ENCODE measurements at regions not wholly inside any gene's neighbourhood (a gene's known extent, or its start where the extent isn't known, plus 50 kb on each side); places are given as distances from the start of the nearest gene placed in this dataset.

DNA sequence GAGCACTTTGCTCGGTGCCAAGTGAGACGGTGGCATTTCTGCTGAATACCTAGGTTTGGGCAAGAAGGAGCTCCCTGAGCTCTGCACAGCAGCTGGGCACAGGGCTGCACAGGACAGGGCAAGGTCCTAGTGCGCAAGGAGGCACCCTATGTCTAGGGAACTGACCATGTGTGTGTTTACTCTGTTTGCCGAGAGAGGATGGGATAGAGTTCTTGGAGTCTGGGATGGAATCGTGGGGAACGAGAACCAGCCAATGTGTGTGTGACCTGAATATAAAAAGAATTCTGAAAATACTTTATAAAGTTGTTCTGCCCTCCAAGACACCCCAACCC lies 179.5 kb upstream of the NECTIN1 start:
- DNase-seq (ENCODE audit: extremely low spot score), result no peak
- TF ChIP-seq EP300 (IDR thresholded peaks at IDR 0.05) (no peak), POLR2AphosphoS5 (IDR thresholded peaks at IDR 0.05) (no peak), POLR2A (IDR thresholded peaks at IDR 0.05; ENCODE audit: low read depth) (no peak)
- TF ChIP-seq, protein P1, sequence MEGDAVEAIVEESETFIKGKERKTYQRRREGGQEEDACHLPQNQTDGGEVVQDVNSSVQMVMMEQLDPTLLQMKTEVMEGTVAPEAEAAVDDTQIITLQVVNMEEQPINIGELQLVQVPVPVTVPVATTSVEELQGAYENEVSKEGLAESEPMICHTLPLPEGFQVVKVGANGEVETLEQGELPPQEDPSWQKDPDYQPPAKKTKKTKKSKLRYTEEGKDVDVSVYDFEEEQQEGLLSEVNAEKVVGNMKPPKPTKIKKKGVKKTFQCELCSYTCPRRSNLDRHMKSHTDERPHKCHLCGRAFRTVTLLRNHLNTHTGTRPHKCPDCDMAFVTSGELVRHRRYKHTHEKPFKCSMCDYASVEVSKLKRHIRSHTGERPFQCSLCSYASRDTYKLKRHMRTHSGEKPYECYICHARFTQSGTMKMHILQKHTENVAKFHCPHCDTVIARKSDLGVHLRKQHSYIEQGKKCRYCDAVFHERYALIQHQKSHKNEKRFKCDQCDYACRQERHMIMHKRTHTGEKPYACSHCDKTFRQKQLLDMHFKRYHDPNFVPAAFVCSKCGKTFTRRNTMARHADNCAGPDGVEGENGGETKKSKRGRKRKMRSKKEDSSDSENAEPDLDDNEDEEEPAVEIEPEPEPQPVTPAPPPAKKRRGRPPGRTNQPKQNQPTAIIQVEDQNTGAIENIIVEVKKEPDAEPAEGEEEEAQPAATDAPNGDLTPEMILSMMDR (IDR thresholded peaks at IDR 0.05), result no peak
- no peaks in the 10 kb centered on the region for H3K4me1 ChIP-seq
- 55% methylated on average over 4 of the region's 6 CpGs for WGBS
- intact Hi-C loops (cut with DNase I), result no loop called here
- H3K9me3 ChIP-seq, result no peaks in the 10 kb centered on the region
- no peak overlapping the region for H3K27ac ChIP-seq (replicated peaks in 1 of 4)
- peaks cover 0 to 65% (median 0%) of the 10 kb centered on the region in 4 donors for H3K27me3 ChIP-seq
- H3K4me3 ChIP-seq, result no peak overlapping the region
- H3K36me3 ChIP-seq, result no peaks in the 10 kb centered on the region

DNA sequence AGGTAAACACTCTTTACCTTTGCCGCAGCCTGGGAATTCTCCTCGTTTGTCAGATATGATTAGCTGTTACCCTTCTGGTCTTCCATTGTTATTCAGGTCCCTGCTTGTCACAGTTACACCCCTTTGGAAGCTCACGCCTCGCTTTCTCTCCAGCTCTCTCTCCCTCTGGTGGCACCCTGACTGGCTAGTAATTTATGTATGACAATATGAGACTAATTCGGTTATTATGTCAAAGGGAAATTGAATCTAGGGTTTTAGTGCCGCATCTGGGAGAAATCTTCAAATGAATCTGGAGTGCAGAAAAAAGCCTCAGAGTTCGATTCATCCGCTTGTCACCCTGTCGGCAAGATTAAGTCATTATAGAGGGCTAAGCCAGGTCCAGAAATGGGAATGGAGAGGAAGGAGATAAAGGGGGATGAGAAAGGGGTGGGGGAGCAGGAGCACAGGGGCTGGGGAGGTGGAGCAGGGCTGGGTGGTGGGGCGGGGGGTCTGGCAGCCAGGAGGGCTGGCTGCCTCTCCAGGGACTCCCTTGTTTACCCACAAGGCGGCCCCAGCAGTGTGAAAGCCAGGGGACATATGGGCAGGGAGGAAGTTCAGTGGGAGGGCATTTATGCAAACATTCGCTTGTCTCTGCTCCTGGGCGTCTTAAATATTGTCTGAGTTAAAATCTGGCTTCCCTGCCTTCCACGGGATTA lies 179.0 kb upstream of the NECTIN1 start:
- Histone ChIP-seq H3K4me3 (no peak overlapping the region), H3K27me3 (peaks cover 0 to 61% (median 0%) of the 10 kb centered on the region in 4 donors), H3K9me3 (no peaks in the 10 kb centered on the region), H3K4me1 (no peaks in the 10 kb centered on the region), H3K36me3 (no peaks in the 10 kb centered on the region), H3K27ac (replicated peaks in 1 of 4) (no peak overlapping the region)
- TF ChIP-seq POLR2AphosphoS5 (IDR thresholded peaks at IDR 0.05), result no peak
- TF ChIP-seq EP300 (IDR thresholded peaks at IDR 0.05), result no peak
- TF ChIP-seq, protein P1 (IDR thresholded peaks at IDR 0.05), result no peak
- TF ChIP-seq POLR2A (IDR thresholded peaks at IDR 0.05; ENCODE audit: low read depth), result no peak
- intact Hi-C loops (cut with DNase I), result no loop called here
- WGBS, result 38% methylated on average over 13 of the region's 14 CpGs
- no peak for DNase-seq (ENCODE audit: extremely low spot score)

DNA sequence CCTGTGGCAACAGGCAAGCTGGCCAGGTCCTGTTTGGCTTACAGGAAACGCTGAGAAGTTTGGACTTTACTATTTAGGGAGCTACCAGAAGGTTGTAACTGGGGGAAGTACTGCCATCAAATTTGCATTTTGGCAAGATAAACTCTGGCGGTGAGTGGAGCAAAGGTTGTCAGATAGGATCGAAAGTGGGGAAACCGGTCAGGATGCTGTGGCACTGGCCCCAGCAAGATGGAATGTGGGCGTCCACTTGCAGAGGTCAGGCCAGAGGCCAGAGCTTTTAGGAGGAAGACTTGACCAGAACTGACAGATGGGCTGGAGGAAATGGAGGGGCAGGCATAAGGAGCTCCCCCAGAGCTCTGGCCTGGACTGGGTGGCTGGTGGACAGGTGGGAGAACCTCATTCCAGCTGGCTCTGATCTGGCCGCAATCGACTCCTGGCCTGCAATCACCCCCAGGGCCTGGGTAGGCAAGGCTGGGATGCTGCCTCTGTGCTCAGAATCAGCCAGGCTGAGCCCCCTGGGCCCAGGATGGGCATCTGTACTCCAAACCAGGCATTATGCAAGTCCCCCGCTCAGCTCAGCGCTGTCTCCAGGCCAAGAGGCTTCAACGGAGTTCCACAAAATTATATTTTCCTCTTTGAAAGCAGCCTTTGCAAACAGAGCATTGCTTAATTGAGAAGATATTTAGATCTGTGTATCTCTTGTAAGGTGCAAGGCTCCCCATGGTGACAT lies 178.3 kb upstream of the NECTIN1 start:
- no peak for TF ChIP-seq POLR2AphosphoS5 (IDR thresholded peaks at IDR 0.05)
- TF ChIP-seq POLR2A (IDR thresholded peaks at IDR 0.05; ENCODE audit: low read depth), result no peak
- TF ChIP-seq, protein P1 (IDR thresholded peaks at IDR 0.05), result no peak
- TF ChIP-seq EP300 (IDR thresholded peaks at IDR 0.05), result no peak
- DNase-seq (ENCODE audit: extremely low spot score), result no peak

DNA sequence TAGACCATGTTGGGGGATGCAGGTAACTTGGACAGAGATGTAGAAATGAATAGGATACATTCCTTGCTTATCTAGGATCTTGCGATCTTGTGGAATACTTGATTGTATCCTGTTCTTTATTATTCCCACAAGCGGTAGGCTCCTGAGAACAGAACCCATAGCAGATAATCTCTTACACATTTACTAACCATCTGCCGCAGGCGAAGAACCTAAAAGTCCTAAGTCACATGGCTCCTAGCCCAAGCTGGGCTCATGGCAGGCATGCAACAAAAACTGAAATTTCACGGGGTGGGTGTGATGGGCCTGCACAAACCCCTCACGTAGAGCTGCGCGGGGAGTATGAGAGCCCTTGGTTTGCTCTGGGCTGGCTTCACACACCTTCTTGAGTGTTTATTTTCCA lies 177.4 kb upstream of the NECTIN1 start:
- WGBS, result 90% methylated on average over 8 of the region's 8 CpGs
- Histone ChIP-seq H3K9me3 (no peaks in the 10 kb centered on the region), H3K27ac (replicated peaks in 1 of 4) (no peak overlapping the region), H3K36me3 (no peaks in the 10 kb centered on the region), H3K4me1 (no peaks in the 10 kb centered on the region), H3K4me3 (no peak overlapping the region), H3K27me3 (peaks cover 0 to 58% (median 0%) of the 10 kb centered on the region in 4 donors)
- DNase-seq (ENCODE audit: extremely low spot score), result no peak
- TF ChIP-seq EP300 (IDR thresholded peaks at IDR 0.05) (no peak), POLR2A (IDR thresholded peaks at IDR 0.05; ENCODE audit: low read depth) (no peak), POLR2AphosphoS5 (IDR thresholded peaks at IDR 0.05) (no peak)
- TF ChIP-seq, protein P1 (IDR thresholded peaks at IDR 0.05), result no peak
- intact Hi-C loops (cut with DNase I), result no loop called here

More for the DNA sequence above, 178.3 kb upstream of the NECTIN1 start:
- Histone ChIP-seq H3K36me3 (no peaks in the 10 kb centered on the region), H3K27me3 (peaks cover 0 to 58% (median 0%) of the 10 kb centered on the region in 4 donors), H3K4me3 (no peak overlapping the region), H3K4me1 (no peaks in the 10 kb centered on the region), H3K9me3 (no peaks in the 10 kb centered on the region), H3K27ac (replicated peaks in 1 of 4) (no peak overlapping the region)
- 67% methylated on average over 10 of the region's 10 CpGs for WGBS
- intact Hi-C loops (cut with DNase I), result no loop called here
